HG02885 (cell line): ENCODE measurements at regions not wholly inside any gene's neighbourhood (a gene's known extent, or its start where the extent isn't known, plus 50 kb on each side); places are given as distances from the start of the nearest gene placed in this dataset.
"Not testable (repeated sequence)": the region's sequence is repeated elsewhere in the genome, so short reads cannot be mapped to it uniquely, and the experiment has no call there.

Source experiments
- ATAC-seq: cut with Tn5 transposase; IDR thresholded peaks from one replicate; pipeline ENCODE4 v1.9.1; 2021; ENCODE audit warnings: mild to moderate bottlenecking; ENCODE audit not compliant: unreplicated experiment, poor library complexity

DNA sequence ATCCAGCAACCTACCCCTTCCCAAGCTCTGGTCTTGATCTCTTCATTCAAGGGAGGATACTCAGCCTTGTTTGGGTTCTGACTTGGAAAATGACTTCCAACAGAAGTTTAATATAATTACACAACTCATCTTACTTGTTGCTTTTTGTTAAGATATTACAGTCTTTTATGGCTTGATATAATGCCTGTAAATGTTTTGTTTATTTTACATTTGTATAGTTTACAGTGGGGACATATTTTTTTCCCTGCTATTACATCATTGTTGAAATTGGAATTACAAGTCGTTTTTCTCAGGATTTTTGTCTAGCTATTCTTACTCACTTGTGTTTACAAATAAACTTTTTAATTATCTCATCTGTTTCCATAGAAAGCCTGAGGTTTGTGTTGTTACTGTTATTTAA lies 436.0 kb downstream of the CNTNAP4 start:
- no peak for ATAC-seq

DNA sequence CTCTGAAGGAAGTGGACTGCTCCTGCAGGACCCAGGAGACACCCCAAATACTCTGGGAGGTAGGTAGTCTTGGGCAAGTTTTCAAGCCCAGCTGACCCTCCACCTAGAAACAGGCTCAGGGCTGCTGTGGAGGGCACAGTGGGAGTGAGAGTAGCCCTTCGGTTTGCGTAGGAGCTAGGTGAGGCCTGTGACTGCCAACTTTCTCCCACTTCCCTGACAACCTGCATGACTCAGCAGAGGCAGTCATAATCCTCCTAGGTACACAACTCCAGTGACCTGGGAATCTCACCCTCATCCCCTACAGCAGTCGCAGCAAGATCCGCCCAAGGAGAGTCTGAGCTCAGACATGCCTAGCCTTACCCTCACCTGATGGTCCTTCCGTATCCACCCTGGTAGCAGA lies 439.1 kb downstream of the CNTNAP4 start:
- ATAC-seq, result not testable (repeated sequence)

DNA sequence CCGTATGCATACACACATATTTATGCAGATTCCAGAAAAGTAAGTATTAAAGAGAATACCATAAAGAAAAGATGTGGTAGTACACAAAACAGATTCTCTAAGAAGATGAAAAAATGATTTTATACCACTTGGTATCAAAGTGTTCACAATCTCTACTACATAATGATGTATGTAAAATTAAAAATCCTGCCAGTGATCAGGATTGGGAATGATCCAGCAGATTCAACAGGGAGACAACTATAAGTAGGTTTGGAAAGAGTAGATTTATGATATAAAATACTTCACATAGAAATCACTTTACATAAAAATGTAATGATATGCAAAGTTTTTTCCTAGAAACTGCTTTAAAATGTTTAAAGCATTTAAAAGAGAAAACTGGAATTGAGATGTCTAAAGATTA lies 447.0 kb downstream of the CNTNAP4 start:
- ATAC-seq, result no peak

DNA sequence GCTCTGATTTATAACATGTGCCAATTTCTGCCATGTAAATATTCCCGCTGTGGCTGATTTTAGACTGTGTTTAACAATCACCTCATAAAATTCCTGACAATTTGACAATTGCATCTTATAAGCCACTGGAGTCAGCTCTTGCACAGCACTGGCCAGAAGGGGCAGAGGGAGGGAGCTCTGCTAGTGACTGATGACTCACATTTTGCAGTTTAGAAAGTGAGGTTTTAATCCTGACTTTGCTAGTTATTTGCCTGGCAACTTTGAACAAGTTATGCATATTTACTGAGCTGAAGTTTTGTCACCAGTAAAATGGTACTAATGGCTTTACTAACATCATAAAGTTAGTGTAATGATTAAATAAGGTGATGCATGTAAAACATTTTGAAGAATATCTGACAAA lies 452.3 kb downstream of the CNTNAP4 start:
- no peak for ATAC-seq

DNA sequence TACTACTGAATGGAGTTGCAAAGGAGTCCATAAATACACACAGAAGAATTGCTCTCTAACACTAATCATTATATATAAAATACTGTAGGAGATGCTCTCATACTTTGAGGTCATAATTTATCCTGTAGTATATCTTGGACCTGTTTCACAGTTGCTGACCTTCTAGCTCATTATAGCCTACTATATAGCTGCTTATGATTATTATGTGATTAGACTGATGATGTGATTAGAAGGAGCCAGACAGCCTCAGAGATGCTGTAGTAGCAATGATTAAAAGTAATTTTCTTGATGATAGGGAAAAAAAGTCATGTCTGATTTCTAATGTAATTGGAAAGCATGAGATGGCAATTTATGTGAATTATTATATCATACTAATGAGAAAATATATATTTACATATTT lies 455.7 kb downstream of the CNTNAP4 start:
- ATAC-seq, result no peak

DNA sequence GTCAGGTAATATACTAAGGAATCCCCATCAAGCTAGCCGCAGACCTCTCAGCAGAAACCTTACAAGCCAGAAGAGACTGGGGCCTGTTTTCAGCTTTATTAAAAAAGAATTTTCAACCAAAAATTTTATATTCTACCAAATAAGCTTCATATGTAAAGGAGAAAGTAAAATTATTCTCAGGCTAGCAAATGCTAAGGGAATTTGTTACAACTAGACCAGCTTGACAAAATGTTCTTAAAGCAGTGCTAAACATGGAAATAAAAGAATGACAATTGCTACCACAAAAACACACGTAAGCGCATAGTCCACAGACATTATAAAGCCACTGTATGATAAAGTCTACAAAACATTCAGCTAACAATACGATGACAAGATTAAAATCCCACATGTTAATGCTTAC lies 449.4 kb upstream of the MON1B start:
- ATAC-seq, result no peak

DNA sequence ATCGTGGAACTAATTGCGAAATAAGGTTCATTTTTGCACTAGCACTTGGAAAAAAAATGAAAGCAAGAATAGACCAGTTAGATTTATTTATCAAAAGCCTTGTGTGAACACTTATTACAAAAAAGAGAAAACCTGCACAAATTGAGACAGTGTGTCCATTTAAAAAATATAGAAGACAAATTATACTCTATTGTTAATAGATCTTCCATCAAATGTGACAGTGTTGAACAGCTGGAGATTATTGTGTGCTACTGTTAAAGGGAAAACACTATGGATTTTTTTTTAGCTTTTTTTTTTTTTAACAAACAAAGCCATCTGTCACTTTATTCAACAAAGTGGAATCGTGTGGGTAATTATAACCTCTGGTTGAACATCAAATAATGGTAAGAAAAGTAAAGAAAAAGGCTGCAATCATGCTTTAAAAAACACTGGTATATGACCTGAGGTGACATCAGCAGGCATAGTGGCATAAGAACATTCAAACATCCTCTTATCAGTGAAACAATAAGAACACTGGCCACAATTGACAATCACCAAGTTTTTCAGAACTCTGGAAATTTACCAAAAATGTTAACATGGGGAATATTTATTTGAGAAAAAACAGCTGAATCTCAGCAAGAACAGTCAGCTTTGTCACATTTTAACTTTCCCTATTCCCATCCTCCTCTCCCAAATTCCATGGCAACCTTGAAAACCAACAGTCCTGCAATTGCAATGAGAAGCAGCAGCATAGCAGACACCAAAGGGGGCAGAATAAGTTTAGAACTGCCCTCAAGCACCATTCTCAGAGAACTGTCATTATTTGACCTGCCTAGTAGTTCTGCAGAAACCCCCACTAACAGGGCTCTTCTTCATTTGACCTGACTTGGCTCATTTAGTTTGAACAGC lies 442.3 kb upstream of the MON1B start:
- ATAC-seq, result no peak

DNA sequence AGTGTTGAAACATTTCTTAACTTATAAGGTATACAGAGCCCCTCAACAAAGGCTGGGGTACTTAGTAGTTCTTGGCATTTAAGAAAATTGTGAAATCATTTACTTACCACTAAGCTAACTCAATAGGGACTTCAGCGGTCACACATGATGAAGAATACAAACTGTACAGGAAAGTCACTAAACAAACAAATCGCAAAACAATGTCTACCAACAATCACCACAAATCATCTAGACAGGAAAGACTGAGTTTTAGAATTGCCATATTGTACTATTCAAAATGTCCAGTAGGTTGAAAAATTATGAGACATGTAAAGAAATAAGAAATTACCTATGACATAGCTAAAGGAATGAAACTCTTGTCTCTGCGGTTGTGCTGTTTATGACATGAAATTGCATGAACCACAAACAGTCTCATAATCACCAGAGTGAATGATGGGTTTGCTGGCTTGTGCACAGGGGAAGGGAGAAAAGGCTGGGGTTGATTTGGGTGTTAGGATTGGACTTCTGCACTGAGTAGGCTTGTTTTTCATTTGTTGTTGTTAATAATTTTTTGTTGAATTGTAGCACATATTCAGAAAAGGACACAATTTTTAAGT lies 441.1 kb upstream of the MON1B start:
- ATAC-seq, result peak; percentile 78

DNA sequence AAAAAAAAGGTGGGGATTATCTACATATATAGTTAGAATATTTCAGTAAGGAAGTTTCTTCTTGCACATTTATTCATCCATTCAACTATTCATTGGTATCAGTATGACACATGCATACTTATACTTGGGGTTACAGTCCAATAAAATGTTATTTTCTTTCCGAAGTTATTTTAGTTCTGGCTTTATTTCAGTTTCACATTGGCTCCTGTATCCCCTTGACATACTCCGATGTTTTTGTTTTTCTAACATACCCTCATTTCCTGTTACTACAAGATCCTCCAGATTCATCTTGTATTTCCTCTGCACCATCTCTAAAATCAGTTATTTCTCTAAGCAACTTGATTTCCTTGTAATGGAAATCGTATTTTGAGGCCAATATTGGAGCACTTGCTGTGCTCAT lies 435.5 kb upstream of the MON1B start:
- ATAC-seq, result no peak

DNA sequence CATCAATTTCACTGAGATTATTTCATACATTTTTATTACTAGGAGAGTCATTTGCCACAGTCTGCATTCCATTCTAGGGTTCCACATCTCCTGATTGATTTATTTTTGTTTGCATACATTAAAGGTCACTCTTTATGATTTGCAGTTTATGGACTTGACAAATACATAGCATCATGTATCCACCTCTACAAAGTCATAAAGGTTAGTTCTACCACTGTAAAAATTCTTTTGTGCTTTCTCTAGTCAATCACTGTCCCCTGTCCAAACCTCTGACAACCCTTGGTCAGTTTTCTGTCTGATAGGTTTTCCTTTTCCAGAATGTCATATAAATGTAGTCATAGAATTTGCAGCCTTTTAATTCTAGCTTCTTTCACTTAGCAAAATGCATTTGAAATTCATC lies 434.6 kb upstream of the MON1B start:
- no peak for ATAC-seq

DNA sequence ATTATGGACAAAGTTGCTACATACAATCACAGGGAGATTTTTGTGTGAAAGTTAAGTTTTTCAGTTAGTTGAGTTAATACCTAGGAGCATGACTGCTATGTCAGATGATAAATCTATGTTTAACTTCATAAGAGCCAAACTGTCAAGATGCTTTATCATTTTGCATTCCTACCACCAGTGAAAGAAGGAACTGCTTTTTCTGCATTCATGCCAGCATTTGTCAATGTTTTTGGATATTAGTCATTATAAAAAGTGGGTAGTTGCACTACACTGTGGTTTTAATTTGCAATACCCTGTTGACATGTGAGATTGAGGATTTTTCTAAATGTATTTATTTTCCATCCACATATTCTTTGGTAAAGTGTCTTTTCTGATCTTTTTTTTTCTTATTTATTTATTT lies 434.0 kb upstream of the MON1B start:
- ATAC-seq, result no peak

DNA sequence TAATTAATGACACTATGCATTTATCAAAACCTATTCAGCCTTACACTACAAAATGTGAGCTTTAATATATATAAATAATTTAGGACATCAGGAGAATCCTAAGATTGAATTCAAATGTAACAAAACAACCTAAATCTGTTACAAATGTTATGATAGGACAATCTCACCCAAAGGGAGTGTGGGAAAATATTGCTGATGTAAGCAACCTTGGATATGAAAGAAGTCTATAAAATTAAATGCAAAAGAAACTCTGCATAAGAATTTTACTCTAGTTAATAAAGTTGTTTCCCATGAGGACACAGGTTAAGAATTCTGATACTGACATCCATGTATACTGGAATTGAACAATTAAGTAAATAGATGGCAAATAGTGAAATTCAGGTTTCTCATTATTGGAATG lies 424.5 kb upstream of the MON1B start:
- ATAC-seq, result no peak

DNA sequence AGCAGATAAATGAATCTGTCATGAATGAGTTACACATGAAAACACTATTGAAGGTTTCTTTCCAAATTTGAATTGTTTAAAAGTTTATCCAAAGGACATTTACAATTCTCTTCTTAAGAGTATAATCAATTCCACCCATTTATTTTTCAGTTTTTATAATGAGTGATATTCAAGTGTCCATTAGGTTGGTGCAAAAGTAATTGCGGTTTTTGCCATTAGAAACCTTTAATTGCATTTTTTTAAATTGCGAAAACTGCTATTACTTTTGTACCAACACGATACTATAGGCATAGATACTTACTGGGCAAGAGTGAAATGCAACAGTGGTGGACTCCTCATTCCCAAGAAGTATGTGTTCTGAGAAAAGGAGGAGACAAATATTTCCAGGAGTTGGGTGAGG lies 422.7 kb upstream of the MON1B start:
- ATAC-seq, result no peak

DNA sequence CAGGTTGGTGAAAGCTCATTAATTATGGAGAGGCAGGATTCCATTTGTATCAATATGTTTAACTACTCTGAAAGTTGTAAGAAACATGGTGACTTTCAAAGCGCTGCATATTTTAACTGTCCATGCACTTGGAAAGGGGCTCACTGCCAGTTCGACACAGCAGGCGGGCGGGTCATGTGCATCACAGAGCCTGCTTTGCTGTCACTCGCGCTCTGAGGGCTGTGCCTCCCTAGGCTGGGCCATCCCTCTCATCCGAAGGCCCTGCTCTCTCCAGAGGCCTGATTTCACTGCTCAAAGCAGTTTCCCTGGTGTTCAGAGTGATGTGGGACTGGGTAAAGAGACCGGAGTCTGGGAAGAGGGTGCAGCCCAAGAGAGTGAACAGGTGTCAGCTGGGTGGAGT lies 422.0 kb upstream of the MON1B start:
- no peak for ATAC-seq

DNA sequence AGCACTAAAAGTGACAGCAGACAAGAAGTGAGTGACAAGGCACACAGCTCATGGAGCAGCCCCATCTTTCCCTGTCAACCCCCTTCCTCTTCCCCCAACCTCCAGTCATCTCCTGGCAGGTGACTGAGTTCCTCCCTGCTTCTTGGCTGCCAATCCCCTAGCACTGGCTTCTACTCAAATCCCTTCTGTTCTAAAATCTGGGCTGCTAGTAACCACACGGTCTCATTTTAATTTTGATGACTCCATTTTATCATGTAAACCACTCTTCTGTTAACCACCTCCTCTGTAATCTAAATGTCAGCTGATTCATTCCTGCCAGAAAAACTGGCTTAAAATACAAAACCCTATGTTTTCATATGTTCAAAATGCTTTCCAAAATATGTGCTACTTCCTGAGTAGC lies 419.8 kb upstream of the MON1B start:
- no peak for ATAC-seq

DNA sequence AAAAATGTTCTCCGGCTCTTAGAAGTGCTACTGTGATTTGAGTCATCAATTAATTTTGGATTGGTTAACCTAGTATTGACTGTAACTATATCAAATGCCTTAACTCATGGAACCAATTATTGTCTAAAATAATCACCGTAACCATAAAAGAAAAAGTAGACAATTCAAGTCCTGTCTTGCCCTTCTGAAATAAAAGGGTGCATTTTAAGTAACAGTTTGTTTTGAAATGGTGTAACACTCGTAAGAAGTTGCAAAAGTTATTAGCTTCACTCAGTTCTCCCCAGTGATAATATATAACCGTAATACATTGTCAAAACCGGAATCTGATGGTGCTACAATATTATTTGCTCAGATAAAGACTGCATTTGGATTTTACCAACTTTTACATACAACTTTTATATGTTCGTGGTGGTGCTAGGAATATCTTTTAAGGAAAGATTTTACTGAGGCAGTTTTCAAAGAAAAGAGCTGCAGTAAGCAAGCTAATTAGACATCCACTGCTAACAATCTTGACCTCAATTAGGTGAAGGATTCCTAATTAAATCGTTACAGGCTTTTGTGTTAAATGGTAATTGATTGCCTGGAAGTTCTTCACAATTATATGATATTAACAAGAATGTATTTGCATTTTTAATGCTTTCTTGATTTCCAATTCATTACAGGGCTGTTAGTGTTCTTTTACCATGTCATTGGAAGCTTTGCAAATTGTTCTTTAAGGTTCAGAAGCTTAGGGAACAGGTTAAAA lies 413.1 kb upstream of the MON1B start:
- no peak for ATAC-seq

DNA sequence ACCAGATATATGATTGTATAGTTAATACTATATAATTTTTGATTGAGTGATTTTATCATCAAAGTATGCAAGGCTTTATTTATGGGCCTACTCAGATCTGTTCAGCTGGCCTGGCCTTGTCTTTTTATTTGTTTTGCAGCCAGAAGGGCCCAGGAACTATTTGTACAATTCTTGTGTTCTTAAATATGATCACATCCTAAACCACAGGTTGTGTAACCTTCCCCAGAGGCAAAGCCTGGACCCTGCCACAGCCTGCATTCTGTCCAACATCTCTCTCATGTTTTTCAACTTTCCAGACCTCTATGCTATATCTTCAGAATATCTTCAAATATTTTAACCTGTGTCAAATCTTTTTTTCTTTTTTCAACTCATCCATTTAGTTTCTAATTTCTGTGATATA lies 410.4 kb upstream of the MON1B start:
- ATAC-seq, result no peak

DNA sequence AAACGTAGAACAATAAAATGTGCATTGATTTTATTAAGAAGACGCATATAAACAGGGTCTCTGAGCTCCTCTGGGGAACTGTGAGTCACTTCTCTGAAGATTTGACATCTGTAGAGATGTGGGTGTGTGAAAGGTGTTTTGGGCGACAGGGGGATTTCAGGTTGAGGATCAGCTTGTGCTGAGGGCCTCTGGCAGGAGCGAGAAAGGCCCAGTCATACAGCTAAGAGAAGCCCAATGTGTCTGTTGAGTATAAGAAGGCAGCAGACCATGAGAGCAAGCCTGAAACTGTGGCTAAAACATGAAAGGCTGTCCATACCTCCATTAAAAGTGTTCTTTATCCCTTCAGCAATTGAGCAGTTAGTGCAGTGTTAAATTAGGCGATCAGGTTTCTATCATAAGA lies 406.5 kb upstream of the MON1B start:
- peak; percentile 78 for ATAC-seq

DNA sequence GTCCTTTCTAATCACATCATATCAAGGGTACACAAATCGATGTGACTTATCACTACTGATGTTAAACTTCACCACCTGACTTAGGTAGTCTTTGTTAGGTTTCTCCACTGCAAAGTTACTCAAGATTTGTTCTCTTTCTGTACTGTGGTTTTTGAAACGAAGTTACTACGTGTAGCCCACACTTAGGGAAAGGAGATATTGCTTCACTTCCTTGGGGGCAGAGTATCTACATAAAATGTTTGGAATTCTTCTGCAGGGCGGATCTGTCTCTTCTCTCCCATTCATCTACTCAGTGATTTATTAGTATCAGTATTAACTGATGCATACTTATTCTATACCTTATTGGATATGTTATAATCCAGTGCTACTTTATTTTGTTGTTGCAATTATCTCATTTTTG lies 403.6 kb upstream of the MON1B start:
- ATAC-seq, result no peak

DNA sequence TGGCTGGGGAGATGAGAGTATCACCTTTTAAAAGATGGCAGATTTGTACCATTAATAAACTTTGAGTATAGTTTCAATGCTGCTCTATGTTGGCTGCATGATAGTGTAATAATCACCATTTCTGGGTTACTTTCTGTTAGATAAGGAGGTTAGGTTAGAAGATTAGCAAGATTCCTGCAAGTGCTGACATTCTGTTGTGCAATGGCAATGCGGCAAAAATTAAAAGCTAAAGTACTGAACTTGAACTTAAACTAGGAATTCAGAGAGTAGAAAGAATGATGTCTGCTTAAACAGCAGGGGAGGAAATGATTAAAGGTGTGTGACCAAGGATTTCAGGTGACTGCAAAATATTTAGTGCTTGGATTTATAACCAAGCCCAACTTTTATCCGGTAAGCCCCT lies 399.8 kb upstream of the MON1B start:
- no peak for ATAC-seq

DNA sequence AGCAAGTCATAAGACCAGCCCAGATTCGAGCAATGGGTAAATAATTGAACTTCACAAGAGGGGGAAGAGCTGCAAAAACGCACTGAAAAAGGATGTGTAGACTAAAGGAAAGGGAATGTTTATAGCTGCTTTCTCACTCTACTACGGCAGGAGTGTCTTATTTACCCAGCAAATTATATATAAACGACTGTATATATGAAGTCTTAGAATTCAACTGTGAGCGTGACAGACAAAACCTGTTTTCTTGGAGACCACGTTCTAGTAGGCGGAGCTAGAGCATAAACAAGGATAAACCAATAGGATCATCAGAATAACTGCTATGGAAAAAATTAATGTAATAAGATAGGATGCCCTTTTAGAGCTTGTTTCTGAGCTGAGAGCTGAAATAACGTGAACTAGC lies 394.6 kb upstream of the MON1B start:
- no peak for ATAC-seq
